ENCODE measurements at regions not wholly inside any gene's neighbourhood (a gene's known extent, or its start where the extent isn't known, plus 50 kb on each side); places are given as distances from the start of the nearest gene placed in this dataset.

DNA sequence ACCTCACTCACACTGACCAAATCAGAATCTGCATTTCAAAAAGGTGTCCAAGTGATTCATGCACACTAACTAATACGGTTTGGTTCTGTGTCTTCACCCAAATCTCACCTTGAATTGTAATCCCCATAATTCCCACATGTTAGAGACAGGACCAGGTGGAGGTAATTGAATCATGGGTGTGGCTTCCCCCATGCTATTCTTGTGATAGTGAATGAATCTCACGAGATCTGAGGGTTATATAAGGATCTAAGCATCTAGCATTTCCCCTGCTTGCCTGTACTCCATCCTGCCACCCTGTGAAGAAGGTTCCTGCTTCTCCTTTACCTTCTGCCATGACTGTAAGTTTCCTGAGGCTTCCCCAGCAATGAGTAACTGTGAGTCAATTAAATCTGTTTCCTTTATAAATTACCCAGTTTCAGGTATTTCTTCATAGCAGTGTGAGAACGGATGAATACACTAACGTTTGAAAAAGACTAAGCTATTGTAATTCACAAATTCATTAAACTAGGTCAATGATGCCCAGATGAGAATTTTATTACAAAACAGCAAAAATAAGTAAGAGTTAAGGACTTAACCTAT is 759.1 kb downstream of the GALC start:
- Histone ChIP-seq H3K27me3 (ENCODE audit: low read depth, low read length) (no peaks in the 10 kb centered on the region), H3K4me3 (ENCODE audit: low read depth in 1 of 2, low read length in 2 of 2) (no peak overlapping the region), H3K27ac (ENCODE audit: low read length) (no peak overlapping the region), H3K36me3 (ENCODE audit: control insufficient read depth in 1 of 2, insufficient read depth in 2 of 2, low read length in 2 of 2) (no peaks in the 10 kb centered on the region), H3K9me3 (ENCODE audit: control insufficient read depth in 1 of 2, low read length in 2 of 2) (no peaks in the 10 kb centered on the region), H3K4me1 (ENCODE audit: control insufficient read depth in 1 of 2, insufficient read depth in 2 of 2, low read length in 2 of 2) (no peaks in the 10 kb centered on the region)

- H3K4me1 ChIP-seq (ENCODE audit: control insufficient read depth in 1 of 2, insufficient read depth in 2 of 2, low read length in 2 of 2) = no peaks in the 10 kb centered on the region
- H3K9me3 ChIP-seq (ENCODE audit: control insufficient read depth in 1 of 2, low read length in 2 of 2) = no peaks in the 10 kb centered on the region
Observed at GRCh38 chr14:87233266-87233665, 759.7 kb downstream of the GALC start.

DNA sequence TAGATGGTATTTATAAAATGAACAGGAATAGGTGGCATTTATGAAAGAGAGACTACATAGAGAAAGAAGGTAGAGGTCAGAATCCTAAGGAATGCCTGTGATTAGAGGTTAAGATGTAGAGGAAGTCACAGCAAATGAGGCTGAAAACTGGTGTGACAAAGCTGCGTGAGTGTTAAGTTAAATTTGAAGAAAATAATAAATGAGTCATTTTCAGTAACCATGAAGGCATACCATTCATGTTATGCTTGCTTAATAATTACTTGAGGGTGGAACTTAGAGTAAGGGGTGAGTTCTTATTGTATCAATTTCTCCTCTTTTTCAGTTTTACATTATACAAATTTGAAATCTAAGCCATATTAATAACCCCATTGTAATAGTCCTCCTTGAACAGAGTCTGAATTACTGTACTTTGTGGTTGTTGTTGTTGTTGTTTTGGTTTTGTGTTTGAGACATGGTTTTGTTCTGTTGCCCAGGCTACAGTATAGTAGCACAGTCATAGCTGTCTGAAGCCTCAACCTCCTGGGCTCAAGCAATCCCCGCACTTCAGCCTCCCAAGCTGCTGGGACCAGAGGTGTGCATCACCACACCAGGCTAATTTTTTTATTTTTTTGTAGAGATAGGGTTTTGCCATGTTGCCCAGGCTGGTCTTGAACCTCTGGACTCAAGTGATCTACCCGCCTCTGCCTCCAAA is 761.5 kb downstream of the GALC start:
- Histone ChIP-seq H3K27ac (ENCODE audit: low read length) (no peak overlapping the region), H3K4me3 (ENCODE audit: low read depth in 1 of 2, low read length in 2 of 2) (no peak overlapping the region), H3K27me3 (ENCODE audit: low read depth, low read length) (no peaks in the 10 kb centered on the region), H3K36me3 (ENCODE audit: control insufficient read depth in 1 of 2, insufficient read depth in 2 of 2, low read length in 2 of 2) (no peaks in the 10 kb centered on the region), H3K4me1 (ENCODE audit: control insufficient read depth in 1 of 2, insufficient read depth in 2 of 2, low read length in 2 of 2) (no peaks in the 10 kb centered on the region), H3K9me3 (ENCODE audit: control insufficient read depth in 1 of 2, low read length in 2 of 2) (no peaks in the 10 kb centered on the region)

More at GRCh38 chr14:87233266-87233665, 759.7 kb downstream of the GALC start:
- Histone ChIP-seq H3K4me3 (ENCODE audit: low read depth in 1 of 2, low read length in 2 of 2) (no peak overlapping the region), H3K36me3 (ENCODE audit: control insufficient read depth in 1 of 2, insufficient read depth in 2 of 2, low read length in 2 of 2) (no peaks in the 10 kb centered on the region), H3K27me3 (ENCODE audit: low read depth, low read length) (no peaks in the 10 kb centered on the region), H3K27ac (ENCODE audit: low read length) (no peak overlapping the region)

- Histone ChIP-seq H3K27ac (ENCODE audit: low read length) (no peak overlapping the region), H3K27me3 (ENCODE audit: low read depth, low read length) (no peaks in the 10 kb centered on the region), H3K9me3 (ENCODE audit: control insufficient read depth in 1 of 2, low read length in 2 of 2) (no peaks in the 10 kb centered on the region), H3K4me1 (ENCODE audit: control insufficient read depth in 1 of 2, insufficient read depth in 2 of 2, low read length in 2 of 2) (no peaks in the 10 kb centered on the region), H3K36me3 (ENCODE audit: control insufficient read depth in 1 of 2, insufficient read depth in 2 of 2, low read length in 2 of 2) (no peaks in the 10 kb centered on the region), H3K4me3 (ENCODE audit: low read depth in 1 of 2, low read length in 2 of 2) (no peak overlapping the region)
Observed at GRCh38 chr14:87230726-87231125, 762.3 kb downstream of the GALC start.

DNA sequence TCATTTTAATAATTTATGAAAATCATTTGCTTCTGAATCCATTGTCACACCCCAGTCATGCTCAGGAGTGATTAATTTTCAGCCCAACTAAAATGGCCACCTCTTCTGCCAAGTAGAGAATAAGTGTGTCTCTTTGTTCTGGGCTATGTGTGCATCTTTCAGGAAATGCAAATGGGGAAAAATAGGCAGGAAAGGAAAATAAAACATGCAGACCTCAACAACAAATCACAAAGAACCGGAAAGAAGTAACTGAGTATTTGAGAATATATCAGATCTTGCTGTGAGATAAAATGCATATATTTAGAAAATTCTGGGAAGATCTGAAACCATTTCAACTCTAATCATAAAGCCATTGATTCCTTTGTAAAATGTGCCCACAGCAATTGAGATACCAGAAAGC is 763.9 kb downstream of the GALC start:
- no peaks in the 10 kb centered on the region for H3K27me3 ChIP-seq (ENCODE audit: low read depth, low read length)
- no peak overlapping the region for H3K27ac ChIP-seq (ENCODE audit: low read length)
- H3K36me3 ChIP-seq (ENCODE audit: control insufficient read depth in 1 of 2, insufficient read depth in 2 of 2, low read length in 2 of 2) = no peaks in the 10 kb centered on the region
- no peak overlapping the region for H3K4me3 ChIP-seq (ENCODE audit: low read depth in 1 of 2, low read length in 2 of 2)
- H3K9me3 ChIP-seq (ENCODE audit: control insufficient read depth in 1 of 2, low read length in 2 of 2) = no peaks in the 10 kb centered on the region
- no peaks in the 10 kb centered on the region for H3K4me1 ChIP-seq (ENCODE audit: control insufficient read depth in 1 of 2, insufficient read depth in 2 of 2, low read length in 2 of 2)

DNA sequence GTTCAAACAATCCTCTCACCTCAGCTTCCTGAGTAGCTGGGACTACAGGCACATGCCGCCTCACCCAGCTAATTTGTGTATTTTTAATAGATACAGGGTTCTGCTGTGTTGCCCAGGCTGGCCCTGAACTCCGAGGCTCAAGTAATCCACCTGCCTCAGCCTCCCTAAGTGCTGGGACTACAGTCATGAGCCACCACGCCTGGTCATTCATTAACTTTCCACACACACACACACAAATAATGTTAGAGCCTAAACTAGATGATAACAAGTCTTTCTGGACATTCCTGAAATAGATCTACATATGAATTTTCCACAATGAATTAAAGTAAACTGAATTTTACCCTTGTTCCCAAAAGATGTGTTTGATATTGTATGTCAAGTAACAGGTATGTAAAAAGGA is 776.0 kb downstream of the GALC start:
- H3K9me3 ChIP-seq (ENCODE audit: control insufficient read depth in 1 of 2, low read length in 2 of 2) = no peaks in the 10 kb centered on the region
- no peaks in the 10 kb centered on the region for H3K27me3 ChIP-seq (ENCODE audit: low read depth, low read length)
- no peak overlapping the region for H3K27ac ChIP-seq (ENCODE audit: low read length)
- H3K4me1 ChIP-seq (ENCODE audit: control insufficient read depth in 1 of 2, insufficient read depth in 2 of 2, low read length in 2 of 2) = no peaks in the 10 kb centered on the region
- H3K4me3 ChIP-seq (ENCODE audit: low read depth in 1 of 2, low read length in 2 of 2) = no peak overlapping the region
- no peaks in the 10 kb centered on the region for H3K36me3 ChIP-seq (ENCODE audit: control insufficient read depth in 1 of 2, insufficient read depth in 2 of 2, low read length in 2 of 2)

GRCh38 chr14:87214558-87214957 is 778.4 kb downstream of the GALC start:
- Histone ChIP-seq H3K27me3 (ENCODE audit: low read depth, low read length) (no peaks in the 10 kb centered on the region), H3K9me3 (ENCODE audit: control insufficient read depth in 1 of 2, low read length in 2 of 2) (no peaks in the 10 kb centered on the region), H3K4me1 (ENCODE audit: control insufficient read depth in 1 of 2, insufficient read depth in 2 of 2, low read length in 2 of 2) (no peaks in the 10 kb centered on the region), H3K4me3 (ENCODE audit: low read depth in 1 of 2, low read length in 2 of 2) (no peak overlapping the region), H3K27ac (ENCODE audit: low read length) (no peak overlapping the region), H3K36me3 (ENCODE audit: control insufficient read depth in 1 of 2, insufficient read depth in 2 of 2, low read length in 2 of 2) (no peaks in the 10 kb centered on the region)

DNA sequence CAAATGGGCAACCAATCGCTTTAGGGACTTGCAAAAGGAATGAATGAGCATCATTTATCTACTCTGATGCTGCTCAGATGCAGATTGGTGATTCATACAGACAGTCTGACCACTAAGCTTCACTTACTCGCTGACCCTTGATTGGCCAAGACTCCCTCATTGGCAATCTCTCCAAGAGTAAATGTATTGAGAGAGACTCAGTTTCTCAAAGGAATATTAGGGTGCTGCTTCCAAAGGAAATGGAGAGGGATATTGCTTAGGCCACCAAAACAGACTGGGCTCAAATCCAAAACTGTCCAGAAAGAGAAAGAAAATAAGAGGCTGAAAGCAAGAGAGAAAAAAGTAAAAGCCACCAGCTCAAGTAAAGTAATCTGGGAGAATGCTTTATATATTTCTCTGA is 785.2 kb downstream of the GALC start:
- Histone ChIP-seq H3K36me3 (ENCODE audit: control insufficient read depth in 1 of 2, insufficient read depth in 2 of 2, low read length in 2 of 2) (no peaks in the 10 kb centered on the region), H3K9me3 (ENCODE audit: control insufficient read depth in 1 of 2, low read length in 2 of 2) (no peaks in the 10 kb centered on the region), H3K27ac (ENCODE audit: low read length) (no peak overlapping the region), H3K4me1 (ENCODE audit: control insufficient read depth in 1 of 2, insufficient read depth in 2 of 2, low read length in 2 of 2) (no peaks in the 10 kb centered on the region), H3K27me3 (ENCODE audit: low read depth, low read length) (no peaks in the 10 kb centered on the region), H3K4me3 (ENCODE audit: low read depth in 1 of 2, low read length in 2 of 2) (no peak overlapping the region)

DNA sequence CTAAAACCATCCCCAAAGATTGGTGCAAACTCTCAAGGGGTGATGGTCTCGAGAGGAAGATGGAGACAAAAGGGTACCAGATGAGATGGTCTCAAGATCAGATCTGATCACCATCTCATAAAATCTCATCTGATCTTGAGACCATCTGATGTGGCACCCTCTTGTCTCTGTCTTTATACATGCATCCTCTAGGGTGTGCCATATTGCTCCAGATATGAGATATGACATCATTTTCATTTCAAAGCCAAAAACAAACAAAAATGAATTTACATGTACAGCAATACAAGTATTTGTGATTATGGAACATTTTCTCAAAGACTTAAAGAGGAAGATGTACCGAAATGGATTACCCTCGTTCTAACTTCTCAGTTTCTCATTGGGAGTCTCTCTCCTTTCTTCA is 787.2 kb downstream of the GALC start:
- no peaks in the 10 kb centered on the region for H3K36me3 ChIP-seq (ENCODE audit: control insufficient read depth in 1 of 2, insufficient read depth in 2 of 2, low read length in 2 of 2)
- no peak overlapping the region for H3K27ac ChIP-seq (ENCODE audit: low read length)
- H3K4me1 ChIP-seq (ENCODE audit: control insufficient read depth in 1 of 2, insufficient read depth in 2 of 2, low read length in 2 of 2) = no peaks in the 10 kb centered on the region
- H3K9me3 ChIP-seq (ENCODE audit: control insufficient read depth in 1 of 2, low read length in 2 of 2) = no peaks in the 10 kb centered on the region
- H3K4me3 ChIP-seq (ENCODE audit: low read depth in 1 of 2, low read length in 2 of 2) = no peak overlapping the region
- no peaks in the 10 kb centered on the region for H3K27me3 ChIP-seq (ENCODE audit: low read depth, low read length)

GRCh38 chr14:87203346-87203745 is 789.6 kb downstream of the GALC start:
- no peak overlapping the region for H3K4me3 ChIP-seq (ENCODE audit: low read depth in 1 of 2, low read length in 2 of 2)
- no peaks in the 10 kb centered on the region for H3K4me1 ChIP-seq (ENCODE audit: control insufficient read depth in 1 of 2, insufficient read depth in 2 of 2, low read length in 2 of 2)
- no peaks in the 10 kb centered on the region for H3K36me3 ChIP-seq (ENCODE audit: control insufficient read depth in 1 of 2, insufficient read depth in 2 of 2, low read length in 2 of 2)
- no peaks in the 10 kb centered on the region for H3K27me3 ChIP-seq (ENCODE audit: low read depth, low read length)
- no peak overlapping the region for H3K27ac ChIP-seq (ENCODE audit: low read length)
- H3K9me3 ChIP-seq (ENCODE audit: control insufficient read depth in 1 of 2, low read length in 2 of 2) = no peaks in the 10 kb centered on the region

DNA sequence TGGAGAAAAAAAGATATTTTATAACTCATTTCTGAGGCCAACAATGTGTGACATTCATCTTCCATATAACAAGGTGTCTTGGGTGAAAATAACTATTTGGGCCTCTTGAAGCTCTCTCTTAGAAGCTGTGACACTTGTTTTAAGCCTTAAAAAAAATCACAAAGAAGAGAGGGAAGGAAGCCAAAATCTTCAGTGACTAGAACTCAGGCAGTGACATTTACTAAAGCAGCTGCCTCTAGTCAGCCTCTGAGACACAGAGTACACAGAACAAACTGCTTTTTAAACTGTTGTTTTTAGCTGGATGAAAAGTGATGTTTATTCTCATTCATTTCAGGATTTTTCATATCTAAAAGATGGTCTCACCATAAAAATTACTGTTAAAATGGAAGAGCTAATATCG is 793.6 kb downstream of the GALC start:
- Histone ChIP-seq H3K9me3 (ENCODE audit: control insufficient read depth in 1 of 2, low read length in 2 of 2) (no peaks in the 10 kb centered on the region), H3K27ac (ENCODE audit: low read length) (no peak overlapping the region), H3K27me3 (ENCODE audit: low read depth, low read length) (no peaks in the 10 kb centered on the region), H3K4me3 (ENCODE audit: low read depth in 1 of 2, low read length in 2 of 2) (no peak overlapping the region), H3K36me3 (ENCODE audit: control insufficient read depth in 1 of 2, insufficient read depth in 2 of 2, low read length in 2 of 2) (no peaks in the 10 kb centered on the region), H3K4me1 (ENCODE audit: control insufficient read depth in 1 of 2, insufficient read depth in 2 of 2, low read length in 2 of 2) (no peaks in the 10 kb centered on the region)

DNA sequence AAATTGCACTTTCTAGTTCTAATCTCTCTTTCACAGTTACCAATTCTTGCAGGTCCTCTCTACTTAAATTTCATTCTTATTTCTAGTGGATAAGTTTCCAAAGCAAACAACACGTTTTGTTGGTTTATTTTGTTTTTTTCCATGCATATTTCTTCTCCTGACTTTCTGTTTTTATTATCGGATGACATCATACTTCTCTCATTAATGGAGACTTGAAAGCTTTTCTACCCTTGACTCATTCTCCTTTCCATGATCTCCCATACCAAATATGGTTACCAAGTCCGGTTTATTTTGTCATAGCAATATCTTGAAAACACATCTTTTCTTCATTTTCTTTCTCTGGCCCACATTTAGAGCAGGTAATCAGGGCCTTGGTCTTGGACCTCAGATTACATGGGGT is 796.5 kb downstream of the GALC start:
- H3K27ac ChIP-seq (ENCODE audit: low read length) = no peak overlapping the region
- no peak overlapping the region for H3K4me3 ChIP-seq (ENCODE audit: low read depth in 1 of 2, low read length in 2 of 2)
- no peaks in the 10 kb centered on the region for H3K4me1 ChIP-seq (ENCODE audit: control insufficient read depth in 1 of 2, insufficient read depth in 2 of 2, low read length in 2 of 2)
- H3K27me3 ChIP-seq (ENCODE audit: low read depth, low read length) = no peaks in the 10 kb centered on the region
- no peaks in the 10 kb centered on the region for H3K36me3 ChIP-seq (ENCODE audit: control insufficient read depth in 1 of 2, insufficient read depth in 2 of 2, low read length in 2 of 2)
- no peaks in the 10 kb centered on the region for H3K9me3 ChIP-seq (ENCODE audit: control insufficient read depth in 1 of 2, low read length in 2 of 2)

Data from muscle layer of duodenum (tissue), 2 donors.